ENCODE measurements at regions not wholly inside any gene's neighbourhood (a gene's known extent, or its start where the extent isn't known, plus 50 kb on each side); places are given as distances from the start of the nearest gene placed in this dataset.

- H3K4me1 ChIP-seq (ENCODE audit: control insufficient read depth in 1 of 2, insufficient read depth in 2 of 2, low read length in 2 of 2) = no peaks in the 10 kb centered on the region
- RAD21 ChIA-PET (ENCODE audit: low non-redundant PET in 1 of 2, low total read pairs in 2 of 2, uncharacterized antibody in 2 of 2, unreplicated experiment in 2 of 2) = no interaction called here
- H3K27ac ChIP-seq (ENCODE audit: low read depth, low read length) = no peak overlapping the region
- H3K36me3 ChIP-seq (ENCODE audit: control insufficient read depth in 1 of 2, insufficient read depth in 2 of 2, low read length in 2 of 2) = no peaks in the 10 kb centered on the region
- no peak overlapping the region for H2AFZ ChIP-seq (ENCODE audit: low read depth, low read length, poor library complexity, severe bottlenecking)
- no peak for DNase-seq (ENCODE audit: low read depth, low spot score)
- no peaks in the 10 kb centered on the region for H3K79me2 ChIP-seq (ENCODE audit: insufficient read depth, low read length)
- no TSS peak for BruUV-seq (replicated peaks)
- intact Hi-C loops (cut with micrococcal nuclease) = no loop called here
- CTCF ChIA-PET = no interaction called here
- no peaks in the 10 kb centered on the region for H4K20me1 ChIP-seq (ENCODE audit: insufficient read depth)
- H3K9me3 ChIP-seq (ENCODE audit: control insufficient read depth in 1 of 2, insufficient read depth in 1 of 2, low read depth in 1 of 2, low read length in 2 of 2) = no peaks in the 10 kb centered on the region
- no peak for ATAC-seq
- TF ChIP-seq, protein P1, sequence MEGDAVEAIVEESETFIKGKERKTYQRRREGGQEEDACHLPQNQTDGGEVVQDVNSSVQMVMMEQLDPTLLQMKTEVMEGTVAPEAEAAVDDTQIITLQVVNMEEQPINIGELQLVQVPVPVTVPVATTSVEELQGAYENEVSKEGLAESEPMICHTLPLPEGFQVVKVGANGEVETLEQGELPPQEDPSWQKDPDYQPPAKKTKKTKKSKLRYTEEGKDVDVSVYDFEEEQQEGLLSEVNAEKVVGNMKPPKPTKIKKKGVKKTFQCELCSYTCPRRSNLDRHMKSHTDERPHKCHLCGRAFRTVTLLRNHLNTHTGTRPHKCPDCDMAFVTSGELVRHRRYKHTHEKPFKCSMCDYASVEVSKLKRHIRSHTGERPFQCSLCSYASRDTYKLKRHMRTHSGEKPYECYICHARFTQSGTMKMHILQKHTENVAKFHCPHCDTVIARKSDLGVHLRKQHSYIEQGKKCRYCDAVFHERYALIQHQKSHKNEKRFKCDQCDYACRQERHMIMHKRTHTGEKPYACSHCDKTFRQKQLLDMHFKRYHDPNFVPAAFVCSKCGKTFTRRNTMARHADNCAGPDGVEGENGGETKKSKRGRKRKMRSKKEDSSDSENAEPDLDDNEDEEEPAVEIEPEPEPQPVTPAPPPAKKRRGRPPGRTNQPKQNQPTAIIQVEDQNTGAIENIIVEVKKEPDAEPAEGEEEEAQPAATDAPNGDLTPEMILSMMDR (IDR thresholded peaks at IDR 0.05 in 2 of 3, conservative IDR thresholded peaks at IDR 0.05 in 1 of 3; ENCODE audit: borderline replicate concordance in 1 of 3, insufficient read depth in 1 of 3, low read depth in 2 of 3, low read length in 2 of 3) = no peak
- TF ChIP-seq, protein P2, sequence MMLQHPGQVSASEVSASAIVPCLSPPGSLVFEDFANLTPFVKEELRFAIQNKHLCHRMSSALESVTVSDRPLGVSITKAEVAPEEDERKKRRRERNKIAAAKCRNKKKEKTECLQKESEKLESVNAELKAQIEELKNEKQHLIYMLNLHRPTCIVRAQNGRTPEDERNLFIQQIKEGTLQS (IDR thresholded peaks at IDR 0.05) = no peak
- no peak for TF ChIP-seq SRF (IDR thresholded peaks at IDR 0.05; ENCODE audit: low read depth)
- no peak for TF ChIP-seq ZFX (IDR thresholded peaks at IDR 0.05)
- TF ChIP-seq ELF1 (IDR thresholded peaks at IDR 0.05; ENCODE audit: borderline replicate concordance, low read depth) = no peak
- TF ChIP-seq SP1 (IDR thresholded peaks at IDR 0.05; ENCODE audit: low read depth) = no peak
- no peak for TF ChIP-seq EZH2 (IDR thresholded peaks at IDR 0.05)
- no peak for TF ChIP-seq ZNF274 (IDR thresholded peaks at IDR 0.05; ENCODE audit: low read depth, low read length)
- H3K9me2 ChIP-seq (ENCODE audit: insufficient read depth) = no peaks in the 10 kb centered on the region
- POLR2A ChIA-PET = no interaction called here
- H3K9ac ChIP-seq (ENCODE audit: low read length) = no peak overlapping the region
- H3K27me3 ChIP-seq (ENCODE audit: insufficient read depth, low read length) = no peaks in the 10 kb centered on the region
- no peak overlapping the region for H3K4me2 ChIP-seq (ENCODE audit: low read length)
- no peak overlapping the region for H3K4me3 ChIP-seq (replicated peaks in 1 of 2; ENCODE audit: low read depth in 1 of 2, low read length in 2 of 2)
These were observed 63.0 kb upstream of the JAK2 start for GRCh38 chr9:4922101-4922500.

DNA sequence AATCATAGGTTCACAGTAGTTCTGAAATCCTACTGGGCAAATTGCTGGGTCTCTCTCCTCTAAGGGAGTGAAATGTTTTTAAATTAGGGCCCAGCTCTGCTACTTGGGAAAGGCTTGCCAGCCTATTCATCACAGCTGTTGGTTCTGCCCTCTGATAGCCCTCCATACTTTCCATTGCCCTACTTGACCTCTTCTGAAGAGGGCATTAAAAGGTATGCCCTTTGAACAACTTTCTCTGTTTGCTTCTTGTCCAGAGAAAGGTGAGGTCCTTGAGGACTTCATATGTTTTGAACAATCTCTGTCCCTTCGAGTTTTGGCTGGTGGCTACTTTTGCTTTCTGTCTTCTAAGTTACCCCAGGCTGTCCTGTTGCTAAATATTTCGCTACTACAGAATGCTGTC is 62.3 kb upstream of the JAK2 start:
- Histone ChIP-seq H4K20me1 (ENCODE audit: insufficient read depth) (no peaks in the 10 kb centered on the region), H3K4me1 (ENCODE audit: control insufficient read depth in 1 of 2, insufficient read depth in 2 of 2, low read length in 2 of 2) (no peaks in the 10 kb centered on the region), H3K36me3 (ENCODE audit: control insufficient read depth in 1 of 2, insufficient read depth in 2 of 2, low read length in 2 of 2) (no peaks in the 10 kb centered on the region), H3K27me3 (ENCODE audit: insufficient read depth, low read length) (no peaks in the 10 kb centered on the region), H3K4me3 (replicated peaks in 1 of 2; ENCODE audit: low read depth in 1 of 2, low read length in 2 of 2) (no peak overlapping the region), H3K9me3 (ENCODE audit: control insufficient read depth in 1 of 2, insufficient read depth in 1 of 2, low read depth in 1 of 2, low read length in 2 of 2) (no peaks in the 10 kb centered on the region), H3K9me2 (ENCODE audit: insufficient read depth) (no peaks in the 10 kb centered on the region), H3K79me2 (ENCODE audit: insufficient read depth, low read length) (no peaks in the 10 kb centered on the region), H3K27ac (ENCODE audit: low read depth, low read length) (no peak overlapping the region), H3K4me2 (ENCODE audit: low read length) (no peak overlapping the region), H3K9ac (ENCODE audit: low read length) (no peak overlapping the region), H2AFZ (ENCODE audit: low read depth, low read length, poor library complexity, severe bottlenecking) (no peak overlapping the region)
- ATAC-seq (no peak), DNase-seq (ENCODE audit: low read depth, low spot score) (no peak)
- ChIA-PET POLR2A (no interaction called here), CTCF (no interaction called here), RAD21 (ENCODE audit: low non-redundant PET in 1 of 2, low total read pairs in 2 of 2, uncharacterized antibody in 2 of 2, unreplicated experiment in 2 of 2) (no interaction called here)
- no TSS peak for BruUV-seq (replicated peaks)
- intact Hi-C loops (cut with micrococcal nuclease) = no loop called here
- TF ChIP-seq SIN3A (IDR thresholded peaks at IDR 0.05; ENCODE audit: low read depth) (no peak), YY1 (IDR thresholded peaks at IDR 0.05; ENCODE audit: extremely low read depth, insufficient replicate concordance, low read depth, low read length) (no peak), RAD21 (IDR thresholded peaks at IDR 0.05; ENCODE audit: low read depth) (no peak), EZH2phosphoT487 (IDR thresholded peaks at IDR 0.05; ENCODE audit: borderline replicate concordance) (no peak), POLR2AphosphoS5 (IDR thresholded peaks at IDR 0.05; ENCODE audit: low read depth, low read length) (no peak), CBX3 (IDR thresholded peaks at IDR 0.05; ENCODE audit: low read depth) (no peak), CEBPB (IDR thresholded peaks at IDR 0.05; ENCODE audit: low read depth) (no peak), ZBTB33 (IDR thresholded peaks at IDR 0.05; ENCODE audit: extremely low read depth, insufficient replicate concordance, low read length) (no peak), ZFX (IDR thresholded peaks at IDR 0.05) (no peak), FOSL1 (IDR thresholded peaks at IDR 0.05; ENCODE audit: low read depth) (no peak), SP1 (IDR thresholded peaks at IDR 0.05; ENCODE audit: low read depth) (no peak), POLR2A (IDR thresholded peaks at IDR 0.05; ENCODE audit: borderline replicate concordance, extremely low read depth, insufficient read depth, insufficient read length) (no peak), ELF1 (IDR thresholded peaks at IDR 0.05; ENCODE audit: borderline replicate concordance, low read depth) (no peak)
